ENCODE measurements at regions not wholly inside any gene's neighbourhood (a gene's known extent, or its start where the extent isn't known, plus 50 kb on each side); places are given as distances from the start of the nearest gene placed in this dataset.

DNA sequence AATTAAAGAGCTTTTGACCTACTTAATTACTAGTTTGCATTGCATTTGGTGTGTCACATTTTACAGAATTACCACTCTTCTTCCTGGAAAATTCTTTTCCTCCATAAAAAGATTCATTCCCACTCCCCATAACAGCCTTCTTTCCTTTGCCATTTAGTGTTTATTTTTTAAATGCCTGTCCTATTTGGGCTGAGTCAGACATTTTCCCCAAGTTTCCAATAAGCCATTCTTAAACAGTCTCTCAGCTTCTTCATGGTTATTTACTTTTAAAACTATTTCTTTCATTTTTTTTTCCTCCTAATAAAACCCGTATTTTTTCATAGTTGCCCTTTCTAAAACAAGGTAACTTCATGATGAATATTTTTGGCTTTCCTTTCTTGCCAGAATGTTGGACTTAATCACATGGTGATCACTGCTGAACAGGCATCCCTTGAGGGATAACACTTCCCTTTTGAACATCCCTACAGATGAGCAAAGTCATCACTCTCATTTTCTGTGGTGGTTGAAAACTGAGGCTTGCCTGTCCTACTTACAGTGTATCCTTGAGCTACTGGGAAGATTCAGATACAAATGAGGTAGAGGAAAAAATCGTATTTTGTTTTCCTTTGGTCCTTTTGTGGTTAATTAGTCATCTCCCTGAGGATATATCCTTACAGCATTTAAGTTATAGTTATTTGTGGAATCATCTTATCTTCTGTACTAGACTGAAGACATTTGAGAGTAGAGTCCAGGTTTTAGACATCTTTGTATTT lies 520.5 kb upstream of the NR3C2 start:
- no peak overlapping the region for H3K4me3 Mint-ChIP-seq
- no peaks in the 10 kb centered on the region for H3K4me1 Mint-ChIP-seq (ENCODE audit: unreplicated experiment)
- peaks cover 3% of the 10 kb centered on the region for H3K27me3 Mint-ChIP-seq
- H3K36me3 Mint-ChIP-seq, result no peaks in the 10 kb centered on the region
- no peak for DNase-seq (ENCODE audit: extremely low spot score, unreplicated experiment)
- TF ChIP-seq, protein P1, sequence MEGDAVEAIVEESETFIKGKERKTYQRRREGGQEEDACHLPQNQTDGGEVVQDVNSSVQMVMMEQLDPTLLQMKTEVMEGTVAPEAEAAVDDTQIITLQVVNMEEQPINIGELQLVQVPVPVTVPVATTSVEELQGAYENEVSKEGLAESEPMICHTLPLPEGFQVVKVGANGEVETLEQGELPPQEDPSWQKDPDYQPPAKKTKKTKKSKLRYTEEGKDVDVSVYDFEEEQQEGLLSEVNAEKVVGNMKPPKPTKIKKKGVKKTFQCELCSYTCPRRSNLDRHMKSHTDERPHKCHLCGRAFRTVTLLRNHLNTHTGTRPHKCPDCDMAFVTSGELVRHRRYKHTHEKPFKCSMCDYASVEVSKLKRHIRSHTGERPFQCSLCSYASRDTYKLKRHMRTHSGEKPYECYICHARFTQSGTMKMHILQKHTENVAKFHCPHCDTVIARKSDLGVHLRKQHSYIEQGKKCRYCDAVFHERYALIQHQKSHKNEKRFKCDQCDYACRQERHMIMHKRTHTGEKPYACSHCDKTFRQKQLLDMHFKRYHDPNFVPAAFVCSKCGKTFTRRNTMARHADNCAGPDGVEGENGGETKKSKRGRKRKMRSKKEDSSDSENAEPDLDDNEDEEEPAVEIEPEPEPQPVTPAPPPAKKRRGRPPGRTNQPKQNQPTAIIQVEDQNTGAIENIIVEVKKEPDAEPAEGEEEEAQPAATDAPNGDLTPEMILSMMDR (conservative IDR thresholded peaks at IDR 0.05), result no peak
- H3K27ac Mint-ChIP-seq, result no peak overlapping the region
- no peaks in the 10 kb centered on the region for H3K9me3 Mint-ChIP-seq

DNA sequence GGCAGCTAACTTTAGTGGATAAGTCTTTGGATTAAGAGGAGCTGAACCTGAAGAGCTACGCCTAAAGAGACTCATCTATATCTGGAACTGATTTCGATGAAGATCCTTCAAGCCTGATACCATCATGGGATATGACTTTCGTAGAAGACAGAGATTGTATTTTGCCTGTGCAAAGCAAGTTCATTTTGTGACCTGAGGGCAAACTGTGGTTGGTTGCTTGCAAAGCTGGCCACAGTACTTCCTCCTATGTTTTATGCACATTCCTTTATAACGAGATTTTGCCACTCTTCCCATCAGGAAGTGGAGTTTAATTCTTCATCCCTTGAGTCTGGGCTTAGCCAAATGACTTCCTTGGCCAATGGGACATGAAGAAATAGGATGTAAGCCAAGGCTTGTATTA lies 519.3 kb upstream of the NR3C2 start:
- H3K9me3 Mint-ChIP-seq, result no peaks in the 10 kb centered on the region
- H3K36me3 Mint-ChIP-seq, result no peaks in the 10 kb centered on the region
- H3K27ac Mint-ChIP-seq, result no peak overlapping the region
- H3K27me3 Mint-ChIP-seq, result peaks cover 3% of the 10 kb centered on the region
- TF ChIP-seq, protein P1 (conservative IDR thresholded peaks at IDR 0.05), result no peak
- H3K4me1 Mint-ChIP-seq (ENCODE audit: unreplicated experiment), result no peaks in the 10 kb centered on the region
- no peak for DNase-seq (ENCODE audit: extremely low spot score, unreplicated experiment)
- no peak overlapping the region for H3K4me3 Mint-ChIP-seq

DNA sequence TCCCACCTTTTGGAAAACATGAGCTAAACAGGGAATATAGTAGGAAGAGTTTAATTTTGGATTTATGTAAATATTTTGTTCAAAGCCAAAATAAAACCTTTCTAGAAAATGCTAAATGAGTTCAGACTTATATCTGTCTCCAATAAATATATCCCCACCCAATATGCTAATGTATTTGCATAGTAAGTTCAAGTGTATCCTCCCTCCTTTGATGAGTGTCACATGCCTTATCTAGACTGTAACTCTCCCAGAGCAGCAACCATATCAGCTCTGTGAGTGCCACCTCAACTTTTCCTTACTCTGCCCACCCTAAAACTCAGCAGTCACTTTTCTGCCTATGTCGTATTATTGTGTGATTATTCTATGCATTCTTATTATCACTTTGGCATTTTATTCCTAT lies 516.1 kb upstream of the NR3C2 start:
- H3K27ac Mint-ChIP-seq, result no peak overlapping the region

DNA sequence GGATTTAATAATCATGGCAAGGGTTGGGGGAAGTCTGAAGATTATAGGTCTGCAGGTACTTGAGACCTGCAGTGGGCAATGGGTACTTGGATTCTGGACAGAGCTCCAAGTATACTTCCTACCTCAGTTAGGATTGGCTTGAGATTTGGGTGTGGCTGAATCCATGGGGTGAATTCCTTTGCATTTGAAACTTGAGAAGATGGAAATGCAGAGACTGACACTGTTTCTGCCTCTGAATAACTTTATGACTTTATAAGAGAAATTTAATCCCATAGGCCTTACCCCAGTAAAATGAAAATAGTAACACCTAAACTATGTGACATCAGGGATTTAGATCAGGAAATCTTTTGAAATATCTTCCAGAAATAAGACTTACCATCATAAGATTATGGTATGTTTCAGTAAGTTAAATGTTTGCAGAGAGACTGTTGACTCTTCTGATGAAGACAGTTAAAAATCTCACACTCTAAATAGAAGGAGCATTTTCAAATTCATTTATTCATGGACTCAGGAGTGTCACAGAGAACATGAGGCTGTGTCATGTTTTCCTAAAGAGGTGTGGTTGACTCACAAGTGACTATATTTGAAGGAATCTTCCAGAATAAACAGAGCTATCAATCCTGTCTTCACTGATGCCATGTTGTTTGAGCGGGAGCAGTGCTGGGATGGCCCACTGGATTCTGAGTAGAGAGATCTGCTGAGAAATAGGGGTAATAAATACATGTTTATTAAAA lies 513.5 kb upstream of the NR3C2 start:
- DNase-seq (ENCODE audit: extremely low spot score, unreplicated experiment), result no peak
- Mint-ChIP-seq H3K27ac (no peak overlapping the region), H3K9me3 (no peaks in the 10 kb centered on the region), H3K4me3 (no peak overlapping the region), H3K4me1 (ENCODE audit: unreplicated experiment) (no peaks in the 10 kb centered on the region), H3K27me3 (no peaks in the 10 kb centered on the region), H3K36me3 (no peaks in the 10 kb centered on the region)
- TF ChIP-seq, protein P1 (conservative IDR thresholded peaks at IDR 0.05), result no peak

More for the DNA sequence above, 516.1 kb upstream of the NR3C2 start:
- Mint-ChIP-seq H3K27me3 (no peaks in the 10 kb centered on the region), H3K9me3 (no peaks in the 10 kb centered on the region), H3K4me3 (no peak overlapping the region), H3K4me1 (ENCODE audit: unreplicated experiment) (no peaks in the 10 kb centered on the region), H3K36me3 (no peaks in the 10 kb centered on the region)
- no peak for DNase-seq (ENCODE audit: extremely low spot score, unreplicated experiment)
- TF ChIP-seq, protein P1 (conservative IDR thresholded peaks at IDR 0.05), result no peak

DNA sequence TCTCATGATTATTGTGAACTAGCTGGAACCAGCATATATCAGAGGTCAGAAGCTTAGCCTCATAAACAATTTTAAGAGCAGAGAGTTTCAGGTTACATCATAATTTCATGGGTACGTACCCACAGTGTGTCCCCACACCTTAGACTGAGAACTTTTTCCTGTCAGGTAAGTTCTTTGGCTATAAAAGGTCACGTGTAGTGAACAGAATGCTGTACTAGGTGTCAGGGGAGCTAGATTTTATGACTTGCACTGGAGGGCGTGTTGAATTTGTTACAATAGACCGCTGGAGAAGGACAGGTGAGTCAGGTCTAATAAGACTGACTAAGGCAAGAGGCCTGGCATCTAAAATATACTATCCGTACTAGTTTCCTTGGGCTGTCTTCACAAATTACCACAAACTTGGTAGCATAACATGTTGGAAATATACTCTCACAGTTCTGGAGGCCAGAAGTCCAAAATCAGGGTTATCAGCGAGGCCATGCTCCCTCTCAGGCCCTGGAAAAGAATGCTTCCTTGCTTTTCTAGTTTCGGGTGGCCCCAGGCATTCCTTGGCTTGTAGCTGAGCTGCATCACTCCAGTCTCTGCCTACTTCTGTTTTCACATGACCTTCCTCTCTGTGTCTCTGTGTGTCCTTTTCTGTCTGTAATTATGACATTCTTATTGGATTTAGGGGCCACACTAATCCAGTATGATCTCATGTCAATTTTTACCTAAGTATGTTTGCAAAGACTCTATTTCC lies 512.0 kb upstream of the NR3C2 start:
- Mint-ChIP-seq H3K27me3 (no peaks in the 10 kb centered on the region), H3K9me3 (no peaks in the 10 kb centered on the region), H3K4me1 (ENCODE audit: unreplicated experiment) (no peaks in the 10 kb centered on the region), H3K27ac (peak overlapping the region; percentile 81), H3K36me3 (no peaks in the 10 kb centered on the region), H3K4me3 (no peak overlapping the region)
- TF ChIP-seq, protein P1 (conservative IDR thresholded peaks at IDR 0.05), result no peak
- no peak for DNase-seq (ENCODE audit: extremely low spot score, unreplicated experiment)
